ENCODE measurements at regions not wholly inside any gene's neighbourhood (a gene's known extent, or its start where the extent isn't known, plus 50 kb on each side); places are given as distances from the start of the nearest gene placed in this dataset.

GRCh38 chr2:120499784-120500495 is 154.0 kb downstream of the INHBB start:
- no peak for DNase-seq (ENCODE audit: low read depth, low spot score)
- H3K4me3 ChIP-seq (ENCODE audit: low read depth, low read length) = no peak overlapping the region
- H3K27me3 ChIP-seq (ENCODE audit: control insufficient read depth, insufficient read depth, low read length) = peaks cover 38% of the 10 kb centered on the region
- POLR2A ChIA-PET = no interaction called here
- H3K27ac ChIP-seq (ENCODE audit: low read depth, low read length) = no peak overlapping the region
- no peaks in the 10 kb centered on the region; the same call in 1 of the 2 replicates for H3K9me3 ChIP-seq (ENCODE audit: control insufficient read depth, insufficient read depth, low read length)
- CTCF ChIA-PET = interaction anchor here (0.8 kb wide), 1 partner anchor 21 kb away, joined by 3 read pairs; no protein-coding TSS in a partner anchor
- TF ChIP-seq, protein P1, sequence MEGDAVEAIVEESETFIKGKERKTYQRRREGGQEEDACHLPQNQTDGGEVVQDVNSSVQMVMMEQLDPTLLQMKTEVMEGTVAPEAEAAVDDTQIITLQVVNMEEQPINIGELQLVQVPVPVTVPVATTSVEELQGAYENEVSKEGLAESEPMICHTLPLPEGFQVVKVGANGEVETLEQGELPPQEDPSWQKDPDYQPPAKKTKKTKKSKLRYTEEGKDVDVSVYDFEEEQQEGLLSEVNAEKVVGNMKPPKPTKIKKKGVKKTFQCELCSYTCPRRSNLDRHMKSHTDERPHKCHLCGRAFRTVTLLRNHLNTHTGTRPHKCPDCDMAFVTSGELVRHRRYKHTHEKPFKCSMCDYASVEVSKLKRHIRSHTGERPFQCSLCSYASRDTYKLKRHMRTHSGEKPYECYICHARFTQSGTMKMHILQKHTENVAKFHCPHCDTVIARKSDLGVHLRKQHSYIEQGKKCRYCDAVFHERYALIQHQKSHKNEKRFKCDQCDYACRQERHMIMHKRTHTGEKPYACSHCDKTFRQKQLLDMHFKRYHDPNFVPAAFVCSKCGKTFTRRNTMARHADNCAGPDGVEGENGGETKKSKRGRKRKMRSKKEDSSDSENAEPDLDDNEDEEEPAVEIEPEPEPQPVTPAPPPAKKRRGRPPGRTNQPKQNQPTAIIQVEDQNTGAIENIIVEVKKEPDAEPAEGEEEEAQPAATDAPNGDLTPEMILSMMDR (IDR thresholded peaks at IDR 0.05; ENCODE audit: low read depth, low read length) = no peak

DNA sequence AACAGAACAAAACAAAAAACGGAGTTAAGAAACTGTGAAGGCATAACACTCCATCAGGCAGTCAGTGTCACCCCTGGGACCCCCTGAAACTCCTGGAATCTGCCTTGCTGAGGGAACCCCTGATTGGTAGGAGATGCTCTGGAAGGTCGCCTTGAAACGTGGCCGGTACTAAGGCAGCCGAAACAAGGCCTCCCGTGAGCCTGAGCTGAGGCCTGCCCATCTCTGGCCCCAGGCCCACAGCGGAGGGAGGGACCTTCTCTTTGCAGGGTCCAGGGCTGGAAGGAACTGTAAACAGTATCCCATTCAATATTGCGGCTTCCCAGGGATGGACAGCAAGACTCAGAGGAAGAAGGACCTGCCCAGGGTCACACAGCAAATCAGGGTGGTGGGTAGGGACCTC is 155.7 kb downstream of the INHBB start:
- CTCF ChIA-PET = no interaction called here
- Histone ChIP-seq H3K27ac (ENCODE audit: low read depth, low read length) (no peak overlapping the region), H3K4me3 (ENCODE audit: low read depth, low read length) (no peak overlapping the region), H3K9me3 (ENCODE audit: control insufficient read depth, insufficient read depth, low read length) (no peaks in the 10 kb centered on the region; the same call in 1 of the 2 replicates), H3K27me3 (ENCODE audit: control insufficient read depth, insufficient read depth, low read length) (peaks cover 32% of the 10 kb centered on the region)
- POLR2A ChIA-PET = no interaction called here
- DNase-seq (ENCODE audit: low read depth, low spot score) = no peak
- TF ChIP-seq, protein P1 (IDR thresholded peaks at IDR 0.05; ENCODE audit: low read depth, low read length) = no peak

- POLR2A ChIA-PET = no interaction called here
- TF ChIP-seq, protein P1 (IDR thresholded peaks at IDR 0.05; ENCODE audit: low read depth, low read length) = no peak
- H3K9me3 ChIP-seq (ENCODE audit: control insufficient read depth, insufficient read depth, low read length) = no peaks in the 10 kb centered on the region; the same call in 1 of the 2 replicates
- H3K27me3 ChIP-seq (ENCODE audit: control insufficient read depth, insufficient read depth, low read length) = peaks cover 32% of the 10 kb centered on the region
- CTCF ChIA-PET = no interaction called here
- H3K27ac ChIP-seq (ENCODE audit: low read depth, low read length) = no peak overlapping the region
- H3K4me3 ChIP-seq (ENCODE audit: low read depth, low read length) = no peak overlapping the region
- DNase-seq (ENCODE audit: low read depth, low spot score) = no peak
Measured at GRCh38 chr2:120502357-120502756, 156.4 kb downstream of the INHBB start.

- Histone ChIP-seq H3K27me3 (ENCODE audit: control insufficient read depth, insufficient read depth, low read length) (peaks cover 33% of the 10 kb centered on the region), H3K9me3 (ENCODE audit: control insufficient read depth, insufficient read depth, low read length) (no peaks in the 10 kb centered on the region; the same call in 1 of the 2 replicates), H3K27ac (ENCODE audit: low read depth, low read length) (no peak overlapping the region), H3K4me3 (ENCODE audit: low read depth, low read length) (no peak overlapping the region)
- no peak for DNase-seq (ENCODE audit: low read depth, low spot score)
- TF ChIP-seq, protein P1 (IDR thresholded peaks at IDR 0.05; ENCODE audit: low read depth, low read length) = no peak
- ChIA-PET POLR2A (no interaction called here), CTCF (no interaction called here)
Measured at GRCh38 chr2:120502761-120503160, 156.8 kb downstream of the INHBB start.

DNA sequence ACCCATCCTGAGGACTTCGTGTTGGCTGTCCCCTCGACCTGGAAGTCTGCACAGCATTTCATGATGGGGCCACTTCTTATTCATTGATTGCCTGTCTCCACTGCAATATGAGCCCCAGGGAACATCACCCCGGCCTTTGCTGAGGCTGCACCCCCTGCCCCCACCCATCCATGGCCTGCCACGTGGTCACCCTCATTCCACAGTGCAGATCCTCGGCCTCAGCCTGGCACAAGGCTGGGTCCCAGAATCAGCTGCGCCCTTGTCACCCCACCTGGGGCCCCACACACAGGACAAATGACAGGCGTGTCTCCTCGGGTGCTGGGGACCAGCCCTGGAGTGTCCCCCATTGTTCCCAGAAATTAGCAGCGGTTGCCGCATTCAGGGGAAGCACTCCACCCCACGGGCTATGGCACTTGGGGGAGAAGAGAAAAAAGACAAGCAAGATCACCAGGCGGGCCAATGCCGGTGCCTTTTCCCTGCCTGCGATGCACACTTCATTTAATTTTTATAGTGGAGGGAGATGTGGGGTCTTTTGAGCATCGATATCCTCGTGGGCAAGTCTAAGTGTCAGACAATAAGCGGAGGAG is 157.4 kb downstream of the INHBB start:
- ChIA-PET CTCF (no interaction called here), POLR2A (no interaction called here)
- no peaks in the 10 kb centered on the region; the same call in 1 of the 2 replicates for H3K9me3 ChIP-seq (ENCODE audit: control insufficient read depth, insufficient read depth, low read length)
- no peak for DNase-seq (ENCODE audit: low read depth, low spot score)
- TF ChIP-seq, protein P1 (IDR thresholded peaks at IDR 0.05; ENCODE audit: low read depth, low read length) = no peak
- H3K27me3 ChIP-seq (ENCODE audit: control insufficient read depth, insufficient read depth, low read length) = peaks cover 31% of the 10 kb centered on the region
- H3K27ac ChIP-seq (ENCODE audit: low read depth, low read length) = no peak overlapping the region
- H3K4me3 ChIP-seq (ENCODE audit: low read depth, low read length) = no peak overlapping the region

All from AG04450 (cell line).